ENCODE measurements at regions not wholly inside any gene's neighbourhood (a gene's known extent, or its start where the extent isn't known, plus 50 kb on each side); places are given as distances from the start of the nearest gene placed in this dataset.

DNA sequence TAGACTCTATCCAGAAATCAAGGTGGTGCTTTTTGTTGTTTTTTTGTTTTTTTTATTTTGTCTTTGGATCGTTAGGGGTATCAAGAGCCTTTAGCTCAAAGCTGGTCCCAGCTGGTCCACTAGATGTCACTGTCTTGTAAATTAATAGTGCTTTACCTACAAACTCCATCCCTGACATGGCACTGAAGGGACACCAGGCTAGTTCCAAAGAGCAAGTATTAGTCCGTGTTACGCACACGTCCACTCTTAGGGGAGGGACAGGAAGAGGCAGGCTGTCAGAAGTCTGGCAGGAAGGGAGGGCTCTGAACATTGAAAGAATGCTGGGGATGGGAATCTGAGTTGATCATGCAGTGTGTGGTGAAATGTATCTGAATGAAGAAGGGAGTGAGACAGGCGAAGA is 85.9 kb upstream of the CCBE1 start:
- peaks cover 6% of the 10 kb centered on the region for H3K27me3 Mint-ChIP-seq
- DNase-seq = no peak
- H3K27ac Mint-ChIP-seq = no peak overlapping the region
- H3K4me3 Mint-ChIP-seq = no peak overlapping the region
- no peaks in the 10 kb centered on the region for H3K9me3 Mint-ChIP-seq
- no peaks in the 10 kb centered on the region for H3K36me3 Mint-ChIP-seq
- no peaks in the 10 kb centered on the region for H3K4me1 Mint-ChIP-seq

DNA sequence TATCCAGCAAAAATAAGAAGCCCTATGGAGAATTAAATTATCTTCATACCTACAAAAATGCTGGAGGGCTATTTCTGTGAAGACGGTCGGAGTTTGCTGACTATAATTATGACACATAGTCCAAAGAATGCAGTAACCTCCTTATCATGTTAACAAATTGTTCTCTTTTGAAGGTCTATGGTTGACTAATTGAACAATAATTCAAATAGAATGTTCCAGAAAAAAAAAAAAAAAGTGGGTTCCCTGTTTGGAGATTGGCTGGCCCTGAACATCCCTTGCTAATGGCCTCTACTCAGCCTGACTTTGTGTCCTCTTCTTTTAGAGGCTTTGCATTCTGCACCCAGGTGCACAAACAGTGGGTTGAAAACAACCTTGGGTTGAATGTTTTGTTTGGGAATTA is 82.8 kb upstream of the CCBE1 start:
- peaks cover 9% of the 10 kb centered on the region for H3K9me3 Mint-ChIP-seq
- no peak overlapping the region for H3K27ac Mint-ChIP-seq
- DNase-seq = no peak
- H3K4me1 Mint-ChIP-seq = no peaks in the 10 kb centered on the region
- H3K4me3 Mint-ChIP-seq = no peak overlapping the region
- peaks cover 10% of the 10 kb centered on the region for H3K27me3 Mint-ChIP-seq
- H3K36me3 Mint-ChIP-seq = no peaks in the 10 kb centered on the region

DNA sequence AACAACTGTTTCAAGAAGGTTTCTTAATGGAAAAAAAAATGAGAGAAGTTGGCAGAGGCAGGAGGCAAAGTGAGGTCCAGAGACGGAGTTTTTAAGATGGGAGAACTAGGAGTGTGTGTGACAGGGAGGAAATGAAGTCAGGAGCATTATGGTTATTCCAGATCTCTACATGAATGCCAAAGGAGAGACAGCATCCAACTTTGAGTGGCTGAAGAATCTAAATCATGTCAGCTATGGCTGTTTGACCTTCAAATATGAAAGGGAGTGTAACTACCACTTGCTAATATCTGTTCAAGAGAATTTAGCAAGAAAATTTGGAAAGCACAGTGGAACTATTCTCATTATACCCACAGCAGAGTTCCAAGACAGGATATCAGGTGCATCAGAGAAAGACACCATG is 81.2 kb upstream of the CCBE1 start:
- Mint-ChIP-seq H3K4me1 (no peaks in the 10 kb centered on the region), H3K27ac (no peak overlapping the region), H3K36me3 (no peaks in the 10 kb centered on the region), H3K27me3 (peaks cover 18% of the 10 kb centered on the region), H3K4me3 (no peak overlapping the region), H3K9me3 (peaks cover 9% of the 10 kb centered on the region)
- DNase-seq = no peak

DNA sequence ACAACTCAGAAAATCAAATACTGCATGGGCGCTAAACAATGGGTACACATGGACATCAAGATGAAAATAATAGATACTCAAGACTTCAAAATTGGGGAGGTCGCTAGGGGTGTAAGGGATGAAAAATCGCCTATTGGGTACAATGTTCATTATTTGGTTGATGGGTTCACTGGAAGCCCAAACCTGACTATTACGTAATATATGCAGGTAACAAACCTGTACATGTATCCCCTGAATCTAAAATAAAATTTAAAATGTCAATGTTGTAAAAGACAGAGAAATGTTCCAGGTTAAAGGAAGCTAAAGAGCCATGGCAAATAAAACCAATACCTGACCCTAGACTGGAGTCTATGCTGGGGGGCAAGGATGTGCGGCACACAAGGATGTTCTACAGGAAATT is 80.4 kb upstream of the CCBE1 start:
- no peaks in the 10 kb centered on the region for H3K4me1 Mint-ChIP-seq
- H3K27me3 Mint-ChIP-seq = peaks cover 15% of the 10 kb centered on the region
- H3K36me3 Mint-ChIP-seq = no peaks in the 10 kb centered on the region
- H3K27ac Mint-ChIP-seq = no peak overlapping the region
- H3K9me3 Mint-ChIP-seq = peaks cover 12% of the 10 kb centered on the region
- DNase-seq = no peak
- no peak overlapping the region for H3K4me3 Mint-ChIP-seq

DNA sequence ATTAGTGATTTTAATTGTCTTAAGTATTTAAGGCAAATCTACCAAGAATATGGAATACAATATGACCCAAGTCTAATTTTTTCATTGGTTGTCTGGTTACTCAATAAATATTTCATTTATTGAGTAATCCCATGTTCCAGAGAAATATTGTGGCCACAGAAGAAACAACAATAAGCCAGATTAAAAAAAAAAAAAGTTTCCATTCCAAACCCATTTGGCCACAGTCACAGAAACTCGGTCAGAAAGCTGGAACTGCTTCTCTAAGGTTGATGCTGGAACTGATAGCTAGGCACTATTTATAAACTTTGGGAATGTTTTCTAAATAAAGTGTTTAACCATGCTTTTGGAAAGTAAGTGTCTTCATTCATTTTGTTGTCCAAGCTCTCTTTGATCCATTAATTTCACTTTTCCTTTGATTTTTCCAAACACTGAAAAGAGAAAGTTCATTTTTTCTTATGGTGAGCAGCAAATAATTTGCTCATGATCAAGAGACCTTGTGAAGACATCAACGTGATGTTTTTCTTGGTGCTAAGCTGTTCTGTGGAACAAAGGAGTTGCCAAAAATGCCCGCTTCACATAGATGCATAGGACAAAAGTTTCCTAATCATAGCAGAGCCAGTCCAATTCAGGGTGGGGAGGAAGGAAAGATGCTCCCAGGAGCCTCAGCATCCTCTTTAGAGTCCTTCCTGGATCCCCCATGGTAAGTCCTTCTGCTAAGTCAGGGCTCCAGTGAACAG is 72.1 kb upstream of the CCBE1 start:
- Mint-ChIP-seq H3K9me3 (peaks cover 6% of the 10 kb centered on the region), H3K4me3 (no peak overlapping the region), H3K36me3 (no peaks in the 10 kb centered on the region), H3K27me3 (peaks cover 26% of the 10 kb centered on the region), H3K4me1 (no peaks in the 10 kb centered on the region), H3K27ac (no peak overlapping the region)
- no peak for DNase-seq

DNA sequence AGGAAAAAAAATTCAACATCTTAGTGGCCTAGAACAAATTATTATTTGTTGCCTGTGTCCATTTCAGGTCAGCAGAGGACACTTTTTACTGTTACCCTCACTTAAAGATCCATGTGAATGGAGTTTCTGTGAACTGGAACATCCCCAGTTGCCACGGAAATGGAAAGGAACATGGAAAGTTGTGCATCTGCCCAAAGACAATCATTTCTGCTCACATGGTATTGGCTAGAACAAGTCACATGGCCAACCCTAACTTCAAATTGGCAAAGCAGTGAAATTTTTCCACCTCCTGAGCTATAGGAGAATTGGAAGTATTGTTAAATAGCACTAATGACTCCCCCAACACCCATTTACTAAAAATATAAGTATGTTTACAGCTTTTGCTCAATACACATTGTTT is 71.2 kb upstream of the CCBE1 start:
- no peak for DNase-seq
- H3K9me3 Mint-ChIP-seq = peaks cover 6% of the 10 kb centered on the region
- H3K4me3 Mint-ChIP-seq = no peak overlapping the region
- no peaks in the 10 kb centered on the region for H3K36me3 Mint-ChIP-seq
- H3K27me3 Mint-ChIP-seq = peaks cover 20% of the 10 kb centered on the region
- H3K27ac Mint-ChIP-seq = no peak overlapping the region
- no peaks in the 10 kb centered on the region for H3K4me1 Mint-ChIP-seq

DNA sequence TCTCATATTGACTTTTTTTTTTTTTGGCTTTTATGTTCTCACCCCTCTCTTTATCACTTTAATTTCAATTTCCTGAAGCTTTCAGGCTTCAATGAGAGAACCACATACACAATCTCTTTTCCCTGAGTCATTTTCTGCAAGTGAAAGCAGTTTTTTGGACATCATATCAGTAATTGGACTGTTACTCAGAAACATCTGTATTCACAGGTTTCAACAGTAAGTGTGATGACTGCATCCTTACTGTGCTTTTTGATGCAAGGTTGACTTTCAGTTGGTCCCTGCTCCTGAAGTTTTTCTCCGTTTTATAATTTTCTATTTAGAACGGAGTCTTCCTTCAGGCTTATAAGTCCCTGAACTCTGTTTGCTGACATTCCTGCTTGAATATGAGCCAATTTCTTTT is 70.5 kb upstream of the CCBE1 start:
- Mint-ChIP-seq H3K36me3 (no peaks in the 10 kb centered on the region), H3K4me3 (no peak overlapping the region), H3K27me3 (peaks cover 18% of the 10 kb centered on the region), H3K9me3 (peaks cover 4% of the 10 kb centered on the region), H3K4me1 (no peaks in the 10 kb centered on the region), H3K27ac (no peak overlapping the region)
- DNase-seq = no peak

DNA sequence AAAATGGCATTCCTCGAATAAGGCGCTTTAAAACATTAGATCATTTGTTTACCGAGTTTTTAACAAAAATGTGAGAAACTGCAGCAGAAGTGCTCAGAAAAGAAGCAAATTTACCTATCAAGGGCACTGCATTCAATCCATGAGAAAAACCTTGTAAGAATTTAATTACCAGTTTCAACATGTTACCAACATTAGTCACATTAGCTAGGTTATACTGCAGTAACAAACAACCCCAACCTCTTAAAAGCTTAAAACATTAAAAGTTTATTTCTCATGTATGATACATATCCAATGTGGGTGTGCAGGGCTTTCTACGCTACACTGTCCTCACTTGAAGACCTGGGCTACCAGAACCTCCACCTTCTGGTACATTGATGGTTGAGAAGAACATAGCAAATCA is 68.1 kb upstream of the CCBE1 start:
- H3K4me1 Mint-ChIP-seq = no peaks in the 10 kb centered on the region
- no peak overlapping the region for H3K4me3 Mint-ChIP-seq
- H3K27ac Mint-ChIP-seq = no peak overlapping the region
- peaks cover 10% of the 10 kb centered on the region for H3K27me3 Mint-ChIP-seq
- no peak for DNase-seq
- H3K9me3 Mint-ChIP-seq = peaks cover 2% of the 10 kb centered on the region
- no peaks in the 10 kb centered on the region for H3K36me3 Mint-ChIP-seq

DNA sequence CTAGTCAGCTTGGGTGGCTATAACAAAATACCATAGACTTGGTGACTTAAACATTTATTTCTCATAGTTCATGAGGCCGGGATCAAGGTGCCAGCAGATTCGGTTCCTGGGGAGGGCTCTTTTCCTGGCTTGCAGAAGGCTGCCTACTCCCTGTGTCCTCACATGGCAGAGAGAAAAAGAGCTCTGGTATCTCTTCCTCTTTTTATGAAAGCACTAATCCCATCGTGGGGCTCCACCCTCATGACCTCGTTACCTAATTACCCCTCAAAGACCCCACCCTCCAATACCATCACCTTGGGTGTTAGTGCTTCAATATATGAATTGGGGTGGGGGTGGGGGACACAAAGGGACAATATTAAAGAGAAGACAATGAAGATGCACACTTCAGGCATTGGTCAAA is 67.1 kb upstream of the CCBE1 start:
- H3K36me3 Mint-ChIP-seq = no peaks in the 10 kb centered on the region
- no peaks in the 10 kb centered on the region for H3K4me1 Mint-ChIP-seq
- DNase-seq = no peak
- H3K4me3 Mint-ChIP-seq = no peak overlapping the region
- no peak overlapping the region for H3K27ac Mint-ChIP-seq
- peaks cover 10% of the 10 kb centered on the region for H3K27me3 Mint-ChIP-seq
- H3K9me3 Mint-ChIP-seq = peaks cover 2% of the 10 kb centered on the region

DNA sequence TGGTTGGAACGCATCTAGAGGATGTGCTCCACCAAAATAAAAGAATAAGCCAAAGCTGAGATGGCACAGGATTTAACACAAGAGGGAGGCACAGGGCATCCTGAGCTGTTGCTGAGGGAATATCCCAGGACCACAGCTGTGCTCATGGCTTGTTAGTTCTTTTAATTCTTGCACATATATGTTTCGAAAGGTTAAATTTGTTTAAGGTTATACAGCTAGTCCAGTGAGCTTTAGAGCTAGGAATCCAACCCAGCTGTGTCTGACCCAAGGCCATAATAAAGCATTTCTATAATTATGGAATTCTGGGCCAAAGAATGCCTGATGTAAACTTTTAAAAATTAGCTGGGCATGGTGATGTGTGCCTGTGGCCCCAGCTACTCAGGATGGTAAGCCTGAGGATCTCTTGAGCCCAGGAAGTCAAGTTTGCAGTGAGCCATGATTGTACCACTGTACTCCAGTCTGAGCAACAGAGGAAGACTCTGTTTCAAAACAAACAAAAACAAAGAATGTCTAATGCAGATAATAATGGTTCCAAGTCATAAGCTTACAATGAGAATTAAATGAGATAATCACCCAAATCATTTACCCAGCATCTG is 66.4 kb upstream of the CCBE1 start:
- Mint-ChIP-seq H3K36me3 (no peaks in the 10 kb centered on the region), H3K9me3 (peaks cover 2% of the 10 kb centered on the region), H3K27me3 (peaks cover 10% of the 10 kb centered on the region), H3K4me1 (no peaks in the 10 kb centered on the region), H3K27ac (no peak overlapping the region), H3K4me3 (no peak overlapping the region)
- no peak for DNase-seq

DNA sequence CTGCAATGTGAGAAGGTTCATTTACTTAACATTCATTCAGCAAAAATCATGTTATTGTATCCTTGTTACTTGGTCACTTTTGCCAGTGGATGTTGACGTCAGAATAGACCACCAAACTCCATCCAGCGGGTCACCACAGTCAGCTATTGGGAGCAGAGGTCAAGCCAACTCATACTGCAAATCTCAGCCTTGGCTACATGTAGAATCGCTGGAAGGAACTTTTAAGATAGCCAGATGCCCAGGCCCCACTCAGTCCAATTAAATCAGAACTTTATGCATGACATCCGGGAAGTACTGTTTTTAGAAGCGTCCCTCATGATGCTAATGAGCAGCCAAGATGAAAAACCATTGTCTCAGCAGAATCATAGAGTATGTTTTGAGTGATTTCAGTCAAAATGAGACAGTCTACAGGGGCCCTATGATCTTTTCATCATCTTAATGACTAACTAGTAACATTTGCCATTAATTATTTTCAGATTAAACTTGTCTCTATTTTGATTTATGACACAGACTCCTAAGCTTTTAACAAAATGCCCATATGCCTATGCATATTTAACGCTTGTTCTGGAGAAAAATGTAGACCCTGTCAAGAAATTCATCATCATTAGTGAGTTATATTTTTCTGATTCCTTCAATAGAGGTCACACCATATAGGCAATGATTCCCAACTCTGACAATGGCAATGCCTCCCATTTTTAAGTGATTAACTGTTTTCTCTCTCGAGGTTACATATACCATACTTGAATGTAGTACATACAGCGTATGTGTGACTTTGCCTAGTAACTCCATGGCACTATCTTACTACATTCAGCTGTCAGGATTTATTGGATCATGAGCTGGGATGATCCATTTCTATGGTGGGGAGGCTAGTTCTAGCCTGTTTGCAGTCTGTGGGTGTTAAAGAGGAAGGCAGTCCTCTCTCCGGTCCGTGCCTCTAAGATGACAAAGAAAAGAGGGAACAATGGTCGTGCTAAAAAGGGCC is 63.7 kb upstream of the CCBE1 start:
- no peak for DNase-seq
- no peak overlapping the region for H3K4me3 Mint-ChIP-seq
- no peak overlapping the region for H3K27ac Mint-ChIP-seq
- H3K4me1 Mint-ChIP-seq = no peaks in the 10 kb centered on the region
- no peaks in the 10 kb centered on the region for H3K36me3 Mint-ChIP-seq
- H3K27me3 Mint-ChIP-seq = peaks cover 2% of the 10 kb centered on the region
- no peaks in the 10 kb centered on the region for H3K9me3 Mint-ChIP-seq

DNA sequence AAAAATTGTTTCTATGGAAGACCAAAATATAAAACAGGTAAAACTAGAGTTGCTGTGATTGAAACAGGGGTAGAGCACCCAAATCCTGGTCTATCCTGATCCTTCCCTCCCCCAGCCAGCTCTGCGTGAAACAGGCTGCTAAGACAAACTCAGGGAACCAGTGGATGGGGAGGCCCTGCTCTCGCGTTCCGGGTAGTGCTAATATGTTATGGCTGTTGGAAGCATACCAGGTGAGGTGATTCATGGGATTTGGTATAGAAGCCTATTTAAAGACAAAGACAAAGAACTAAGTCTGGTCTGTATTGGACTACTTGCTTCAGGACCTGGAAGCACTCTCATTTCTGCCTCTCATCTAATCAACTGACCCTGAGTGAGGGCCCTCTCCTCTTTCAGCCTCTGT is 63.0 kb upstream of the CCBE1 start:
- Mint-ChIP-seq H3K4me1 (no peaks in the 10 kb centered on the region), H3K4me3 (no peak overlapping the region), H3K27me3 (peaks cover 2% of the 10 kb centered on the region), H3K36me3 (no peaks in the 10 kb centered on the region), H3K27ac (no peak overlapping the region), H3K9me3 (no peaks in the 10 kb centered on the region)
- DNase-seq = no peak

DNA sequence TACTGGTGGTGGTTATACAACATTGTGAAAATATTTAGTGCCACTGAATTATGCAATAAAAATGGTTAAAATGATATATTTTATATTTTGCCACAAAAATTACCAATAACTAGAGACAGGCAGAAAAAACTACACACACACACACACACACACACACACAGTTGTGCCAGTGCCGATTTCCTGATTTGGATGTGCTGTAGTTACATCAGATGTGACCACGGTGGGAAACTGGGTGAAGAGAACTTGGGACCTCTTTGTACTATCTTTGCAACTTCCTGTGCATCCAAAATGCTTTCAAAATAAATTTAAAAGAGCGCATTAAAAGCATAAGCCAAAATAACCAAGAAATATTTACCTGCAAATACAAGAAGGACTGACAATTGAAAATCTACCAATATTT is 61.6 kb upstream of the CCBE1 start:
- Mint-ChIP-seq H3K9me3 (no peaks in the 10 kb centered on the region), H3K27me3 (peaks cover 2% of the 10 kb centered on the region), H3K27ac (no peak overlapping the region), H3K4me1 (no peaks in the 10 kb centered on the region), H3K36me3 (no peaks in the 10 kb centered on the region), H3K4me3 (no peak overlapping the region)
- DNase-seq = no peak

DNA sequence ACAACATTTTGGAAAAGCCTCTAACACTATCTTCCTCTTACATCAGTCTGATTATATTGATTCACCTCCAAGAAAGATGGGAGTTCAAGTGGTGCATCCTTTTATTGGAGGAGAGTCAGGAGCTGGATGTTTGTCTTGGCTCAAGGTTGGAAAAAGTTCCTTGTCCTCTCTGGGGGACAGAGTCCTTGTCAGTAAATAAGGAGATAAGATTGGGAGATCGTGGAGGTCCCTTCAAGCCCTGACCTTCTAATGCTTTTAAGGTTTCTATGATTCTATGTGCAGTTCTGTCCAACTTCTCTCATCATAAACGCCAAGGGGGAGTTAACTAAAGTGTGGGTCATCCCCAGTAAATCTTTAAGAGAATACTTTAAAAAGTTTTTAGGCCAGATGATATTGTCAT is 60.9 kb upstream of the CCBE1 start:
- Mint-ChIP-seq H3K4me3 (no peak overlapping the region), H3K9me3 (no peaks in the 10 kb centered on the region), H3K27ac (no peak overlapping the region), H3K4me1 (no peaks in the 10 kb centered on the region), H3K27me3 (peaks cover 2% of the 10 kb centered on the region), H3K36me3 (no peaks in the 10 kb centered on the region)
- no peak for DNase-seq

DNA sequence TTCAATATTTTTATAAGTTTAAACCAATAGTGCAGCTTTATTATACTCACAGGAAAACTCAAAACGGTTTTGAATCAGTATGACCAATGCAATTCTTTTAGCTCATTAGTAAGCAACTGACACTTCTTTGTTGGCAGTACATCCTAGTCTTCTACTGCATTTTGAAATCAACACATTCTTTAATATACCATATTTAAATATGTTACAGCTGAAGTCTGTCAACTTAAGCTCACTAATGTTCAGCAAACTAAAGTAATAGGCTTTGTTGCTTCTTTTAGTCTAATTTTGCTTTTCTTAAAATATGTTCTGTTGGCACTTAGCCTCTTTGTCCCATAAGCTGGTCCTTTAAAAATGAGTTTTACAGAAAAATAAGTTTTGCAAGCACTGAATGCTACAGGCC is 55.4 kb upstream of the CCBE1 start:
- H3K27me3 Mint-ChIP-seq = peaks cover 3% of the 10 kb centered on the region
- H3K9me3 Mint-ChIP-seq = no peaks in the 10 kb centered on the region
- DNase-seq = no peak
- H3K27ac Mint-ChIP-seq = no peak overlapping the region
- no peaks in the 10 kb centered on the region for H3K36me3 Mint-ChIP-seq
- H3K4me3 Mint-ChIP-seq = no peak overlapping the region
- no peaks in the 10 kb centered on the region for H3K4me1 Mint-ChIP-seq
